AG08396 (cell line): ENCODE measurements at regions not wholly inside any gene's neighbourhood (a gene's known extent, or its start where the extent isn't known, plus 50 kb on each side); places are given as distances from the start of the nearest gene placed in this dataset.
"Not testable (repeated sequence)": the region's sequence is repeated elsewhere in the genome, so short reads cannot be mapped to it uniquely, and the experiment has no call there.

Experiments
- DNase-seq: peaks from one replicate; pipeline ENCODE4 v3.0.0; 2012; ENCODE audit warnings: low spot score, mixed read lengths

- not testable (repeated sequence) for DNase-seq
Measured at GRCh38 chr2:111287646-111288568, 167.2 kb downstream of the BCL2L11 start.

- not testable (repeated sequence) for DNase-seq
Measured at GRCh38 chr2:111290370-111290769, 169.7 kb downstream of the BCL2L11 start.

- not testable (repeated sequence) for DNase-seq
Measured at GRCh38 chr2:111291566-111291965, 170.9 kb downstream of the BCL2L11 start.

GRCh38 chr2:111292232-111292968 lies 171.7 kb downstream of the BCL2L11 start:
- DNase-seq = not testable (repeated sequence)

- DNase-seq = not testable (repeated sequence)
Measured at GRCh38 chr2:111294699-111295098, 174.0 kb downstream of the BCL2L11 start.

DNA sequence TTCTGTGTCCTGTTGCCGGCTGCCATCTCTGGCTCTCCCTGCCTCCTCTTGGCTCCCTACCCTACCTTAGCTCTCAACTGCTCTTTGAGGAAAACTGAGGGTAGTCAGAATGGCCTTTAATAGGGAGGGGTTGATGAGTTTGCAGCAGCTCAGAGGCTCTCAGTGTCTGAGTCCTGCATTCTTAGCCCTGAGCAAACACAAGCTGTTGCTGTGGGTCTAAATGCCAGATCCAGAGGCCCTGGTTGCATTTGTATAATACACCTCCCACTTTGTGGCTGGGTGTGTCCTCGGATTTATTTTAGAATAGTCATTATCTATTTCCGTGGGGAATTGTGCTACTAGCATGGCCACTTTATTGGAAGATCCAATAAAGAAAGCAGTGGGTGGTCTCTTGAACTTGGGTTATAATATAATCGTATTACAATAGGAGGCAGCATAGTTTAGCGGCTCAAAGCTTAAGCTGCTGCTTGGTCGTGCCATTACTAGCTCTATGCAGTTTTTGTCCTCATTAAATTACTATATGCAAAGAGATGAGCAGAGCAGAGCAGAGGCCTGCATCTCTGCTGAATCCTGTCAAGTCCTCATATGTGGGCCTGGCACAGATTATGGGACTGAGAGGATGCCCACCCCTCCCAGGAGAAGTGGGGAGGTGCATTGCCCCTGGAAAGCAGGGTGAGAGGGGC lies 175.5 kb downstream of the BCL2L11 start:
- DNase-seq = not testable (repeated sequence)

- not testable (repeated sequence) for DNase-seq
Measured at GRCh38 chr2:111297128-111297527, 176.4 kb downstream of the BCL2L11 start.

DNA sequence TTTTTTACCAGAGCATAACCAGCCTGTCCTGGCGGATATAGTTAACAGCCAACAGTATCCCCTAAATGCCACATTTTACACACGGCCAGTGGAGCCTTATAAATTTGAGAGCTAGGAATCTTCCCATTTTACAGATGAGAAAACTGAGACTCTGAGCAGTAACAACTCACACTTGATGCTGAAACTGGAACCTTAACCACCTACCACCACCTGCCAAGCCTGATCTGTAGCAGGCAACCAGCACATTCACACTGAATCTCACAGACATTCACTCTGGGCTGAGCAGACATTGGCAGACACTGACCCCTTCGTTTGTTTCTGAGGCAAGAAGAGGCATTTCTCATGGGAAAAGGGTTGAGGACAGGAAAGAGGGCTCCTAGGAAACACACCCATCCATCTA lies 178.2 kb downstream of the BCL2L11 start:
- not testable (repeated sequence) for DNase-seq

GRCh38 chr2:111299635-111300034 lies 178.9 kb downstream of the BCL2L11 start:
- not testable (repeated sequence) for DNase-seq

DNA sequence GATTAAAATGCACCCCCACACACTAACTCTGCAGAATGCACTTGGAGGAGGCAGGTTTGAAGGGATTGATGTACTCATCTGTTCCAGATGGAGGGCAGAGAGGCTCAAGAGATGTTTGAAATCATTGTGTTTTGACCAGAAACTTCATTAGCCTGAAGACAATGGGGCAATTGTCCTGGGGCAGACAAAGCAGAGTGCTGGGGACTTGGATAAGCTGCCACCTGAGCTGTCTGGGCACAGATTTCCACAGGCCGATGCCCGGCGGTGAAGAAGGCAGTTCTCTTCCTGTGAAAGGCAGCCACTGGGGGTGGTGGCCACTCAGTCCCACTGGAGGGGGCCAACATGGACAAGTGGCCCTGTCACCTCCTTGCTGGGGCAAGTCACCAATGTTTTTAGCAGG lies 181.0 kb downstream of the BCL2L11 start:
- not testable (repeated sequence) for DNase-seq

- not testable (repeated sequence) for DNase-seq
Measured at GRCh38 chr2:111302397-111303218, 181.9 kb downstream of the BCL2L11 start.

GRCh38 chr2:111307302-111307701 lies 186.6 kb downstream of the BCL2L11 start:
- DNase-seq = not testable (repeated sequence)

DNA sequence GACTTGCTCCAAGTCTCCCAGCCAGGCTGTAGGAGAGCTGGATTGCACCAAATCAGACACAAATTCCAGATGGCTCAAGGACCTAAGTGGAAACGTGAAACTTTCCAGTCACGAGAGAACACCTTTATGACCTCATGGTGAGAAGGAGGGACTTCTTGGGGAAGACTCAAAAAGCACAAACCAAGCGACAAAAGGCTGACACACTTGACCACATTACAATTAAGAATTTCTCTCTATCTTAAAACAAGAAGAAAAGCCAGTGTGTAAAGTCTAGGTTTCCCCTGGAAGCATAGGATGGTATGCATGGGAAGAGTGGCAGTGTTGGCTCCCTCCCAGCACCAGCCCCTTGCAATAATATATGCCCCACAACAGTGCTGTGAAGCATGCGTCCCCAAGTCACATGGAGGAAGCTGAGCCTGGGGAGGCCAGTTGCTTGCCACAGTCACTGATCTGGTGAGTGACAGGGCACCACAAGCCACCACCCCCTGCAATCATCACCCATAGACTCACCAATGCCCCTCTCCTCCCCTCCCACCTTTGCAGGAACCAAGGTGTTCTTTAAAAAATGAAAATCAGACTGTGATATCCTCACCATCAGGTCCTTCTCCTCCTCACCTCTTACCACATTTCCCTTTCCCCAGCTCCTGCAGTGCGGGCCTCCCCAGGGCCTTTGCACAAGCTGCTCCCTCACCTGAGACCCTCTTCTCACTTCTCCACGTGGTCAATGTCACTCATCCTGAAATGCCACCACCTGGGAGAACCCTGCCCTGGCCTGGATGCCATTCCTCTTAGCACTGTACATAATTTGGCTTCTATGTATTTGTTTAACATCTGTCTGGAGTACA lies 188.7 kb downstream of the BCL2L11 start:
- not testable (repeated sequence) for DNase-seq

GRCh38 chr2:111310395-111310794 lies 189.7 kb downstream of the BCL2L11 start:
- DNase-seq = not testable (repeated sequence)

GRCh38 chr2:111311568-111311967 lies 190.9 kb downstream of the BCL2L11 start:
- not testable (repeated sequence) for DNase-seq

GRCh38 chr2:111312897-111313607 lies 192.3 kb downstream of the BCL2L11 start:
- peak; percentile 54 for DNase-seq

GRCh38 chr2:111313711-111314110 lies 193.0 kb downstream of the BCL2L11 start:
- DNase-seq = not testable (repeated sequence)

DNA sequence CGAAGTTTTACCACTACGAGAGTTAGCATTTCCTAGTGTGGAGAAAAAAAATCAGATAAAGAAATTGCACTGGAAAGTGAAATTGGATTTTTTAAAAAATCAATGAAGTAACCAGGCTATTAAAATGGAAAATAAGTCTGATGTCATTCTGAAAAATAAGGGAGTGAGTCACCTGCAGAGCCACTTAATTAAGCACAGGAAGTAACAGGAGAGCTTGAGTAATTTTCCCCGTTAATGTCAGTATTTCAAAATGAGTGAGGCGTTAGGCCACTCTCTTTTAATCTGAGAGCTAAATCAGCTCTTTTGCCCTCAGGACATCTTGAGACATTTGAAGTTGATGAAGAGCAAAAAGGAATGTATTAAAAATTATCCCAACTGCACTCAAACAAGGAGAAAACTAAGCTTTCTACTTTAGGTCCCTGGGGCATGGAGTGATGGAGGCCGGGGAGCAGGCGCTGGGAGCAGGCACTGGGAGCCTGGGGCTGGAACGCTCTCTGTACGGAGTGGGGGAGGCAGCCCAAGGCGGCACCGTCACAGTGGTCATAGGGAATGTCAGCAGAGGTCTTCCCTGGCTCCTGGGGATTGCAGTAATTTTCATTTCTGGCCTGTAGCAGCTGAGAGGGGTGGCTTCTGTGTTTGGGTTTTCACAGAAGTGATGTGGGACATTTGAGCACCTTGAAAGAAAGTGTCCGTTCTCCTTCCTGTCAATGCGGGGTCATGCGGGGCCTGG lies 194.6 kb downstream of the BCL2L11 start:
- not testable (repeated sequence) for DNase-seq

DNA sequence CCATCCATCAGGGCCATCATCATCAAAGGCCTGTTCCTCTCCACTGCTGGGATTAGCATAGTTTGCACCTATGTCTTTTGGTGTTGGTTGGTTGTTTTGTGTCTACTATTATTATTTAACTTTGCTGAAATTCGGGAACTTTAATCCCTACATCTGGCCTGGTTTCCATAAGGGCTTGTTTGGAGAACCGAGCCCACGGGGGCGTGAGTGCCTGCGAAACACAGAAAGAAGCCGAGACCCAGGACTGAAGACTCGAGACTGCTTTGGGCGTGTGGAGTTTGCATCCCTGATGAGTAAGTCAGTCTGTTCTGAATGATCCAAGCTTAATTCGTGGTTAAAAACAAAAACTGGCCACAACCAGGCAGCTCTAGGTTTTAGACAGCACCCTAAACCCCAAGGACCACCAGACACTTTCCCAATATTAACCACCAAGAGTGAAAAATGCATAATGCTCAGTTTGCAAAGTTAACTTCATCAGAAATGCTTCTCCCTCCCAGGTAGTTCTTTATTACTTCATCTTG lies 195.6 kb downstream of the BCL2L11 start:
- DNase-seq = not testable (repeated sequence)
